Midbrain (tissue), 1 donor: ENCODE measurements at regions not wholly inside any gene's neighbourhood (a gene's known extent, or its start where the extent isn't known, plus 50 kb on each side); places are given as distances from the start of the nearest gene placed in this dataset.

ENCODE experiments used
- DNase-seq: peaks from one replicate; lab custom pipeline; 2025; lab: John Stamatoyannopoulos, UW

GRCh38 chr7:16001477-16001876, 315.0 kb upstream of the MEOX2 start:
- no peak for DNase-seq

DNA sequence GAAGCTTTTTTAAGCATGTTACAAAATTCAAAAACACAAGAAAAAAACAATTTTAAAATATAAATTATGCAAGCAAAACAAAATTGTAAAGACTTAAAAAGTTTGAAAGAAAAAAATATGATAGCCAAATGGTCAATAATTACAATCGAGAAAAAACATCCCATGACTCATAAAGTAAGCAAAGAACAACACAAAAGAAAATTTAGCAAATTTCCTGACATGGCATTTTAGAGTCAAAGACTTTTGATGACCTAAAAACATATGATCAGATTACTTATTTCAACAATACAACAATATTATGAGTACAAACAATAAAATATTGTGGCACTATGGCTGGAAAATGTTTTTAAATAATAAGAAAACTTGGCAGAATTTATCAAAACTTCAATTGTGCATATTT, 312.1 kb upstream of the MEOX2 start:
- DNase-seq, result no peak

GRCh38 chr7:15995027-15995426, 308.5 kb upstream of the MEOX2 start:
- no peak for DNase-seq

DNA sequence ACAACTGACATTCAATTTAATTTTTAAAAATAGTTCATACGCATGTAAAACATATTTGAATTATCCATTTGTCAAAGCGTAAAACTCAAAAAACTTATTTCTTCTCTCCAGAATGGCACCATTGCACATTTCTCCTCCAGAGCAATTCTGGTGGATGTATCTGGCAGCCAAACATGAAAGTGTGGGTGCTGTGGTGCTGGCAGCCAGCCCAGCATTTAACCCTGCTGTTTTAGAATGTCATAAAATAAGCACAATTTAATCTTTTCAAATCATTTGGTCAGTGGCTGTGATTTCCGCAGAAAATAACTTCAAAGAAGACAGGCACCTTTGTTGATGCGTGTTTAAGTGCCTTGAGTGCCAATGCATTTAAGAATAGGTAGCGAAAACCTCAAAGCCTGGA, 302.7 kb upstream of the MEOX2 start:
- DNase-seq, result no peak

DNA sequence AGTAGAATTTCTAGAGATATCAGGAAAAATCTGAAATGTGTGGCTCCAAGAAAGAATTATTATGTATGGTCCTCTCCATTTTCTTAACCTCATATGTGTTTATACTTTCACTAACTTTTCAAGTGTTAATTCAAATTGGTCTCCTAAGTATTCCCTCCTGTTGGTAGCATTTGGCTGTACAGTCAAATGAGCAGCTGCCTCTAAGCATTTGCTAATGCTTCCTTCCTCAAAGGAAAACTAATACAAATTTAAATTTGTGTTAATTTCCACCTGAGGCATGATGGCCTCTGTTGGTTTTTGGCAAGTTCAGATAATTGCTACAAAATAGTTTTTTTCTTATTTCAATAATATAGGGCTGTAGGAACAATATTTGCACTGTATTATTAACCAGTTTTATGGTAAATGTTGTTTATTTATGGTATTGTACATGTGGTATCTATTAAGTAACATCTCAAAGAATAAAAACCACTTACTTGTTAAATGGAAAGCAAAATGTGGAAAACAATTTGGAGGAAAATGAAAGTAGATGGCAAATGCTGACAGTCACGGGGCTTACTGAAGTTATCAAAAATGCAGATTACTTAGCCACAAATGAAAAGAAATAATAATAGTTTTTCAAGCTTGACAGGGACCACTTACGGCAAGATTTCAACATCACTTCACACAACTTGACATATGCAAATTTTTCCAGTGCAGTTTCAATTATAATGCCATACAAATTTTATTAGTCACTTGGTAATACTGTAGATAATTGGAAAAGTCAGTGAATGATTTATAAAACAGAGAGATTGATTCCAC, 299.3 kb upstream of the MEOX2 start:
- DNase-seq, result no peak

DNA sequence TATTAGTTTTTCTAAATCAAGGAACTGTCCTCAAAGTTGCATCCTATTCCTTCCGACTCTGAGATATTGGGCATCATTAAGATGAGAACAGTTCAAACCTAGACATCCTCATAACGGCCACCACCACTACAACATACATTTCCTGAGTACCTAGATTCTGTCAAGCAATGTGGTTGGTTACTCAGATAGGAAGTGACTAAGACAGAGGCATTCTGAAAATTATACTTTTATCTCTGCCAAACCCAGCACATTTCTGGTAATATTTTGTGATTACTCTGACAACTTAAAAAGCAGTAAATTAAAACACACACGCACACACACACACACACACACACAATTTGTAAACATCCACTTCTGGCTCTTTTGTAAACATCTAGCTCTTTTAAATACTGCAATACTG, 291.2 kb upstream of the MEOX2 start:
- no peak for DNase-seq

GRCh38 chr7:15972862-15973275, 286.4 kb upstream of the MEOX2 start:
- DNase-seq, result no peak

GRCh38 chr7:15967551-15967950, 281.1 kb upstream of the MEOX2 start:
- DNase-seq, result no peak

DNA sequence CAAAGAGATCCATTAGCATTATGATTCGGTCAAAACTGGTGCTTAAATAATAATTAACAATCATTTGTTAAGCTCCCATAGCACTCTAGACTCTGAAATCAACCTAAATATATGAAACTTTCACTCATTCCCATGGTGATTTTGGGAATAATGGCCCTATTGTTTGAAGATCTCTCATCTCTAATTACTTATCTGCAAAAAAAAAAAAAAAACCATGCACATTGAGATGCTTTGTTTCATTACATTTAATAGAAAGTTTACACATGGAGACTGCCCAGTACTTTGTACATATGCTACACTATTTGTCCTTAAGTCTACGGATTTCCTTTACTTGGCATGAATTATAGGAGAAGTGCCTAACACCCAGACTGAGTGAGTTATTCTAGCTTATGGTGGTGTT, 280.6 kb upstream of the MEOX2 start:
- no peak for DNase-seq

- no peak for DNase-seq
Measured at GRCh38 chr7:15963206-15963605, 276.7 kb upstream of the MEOX2 start.

GRCh38 chr7:15954671-15955354, 268.3 kb upstream of the MEOX2 start:
- DNase-seq, result no peak

DNA sequence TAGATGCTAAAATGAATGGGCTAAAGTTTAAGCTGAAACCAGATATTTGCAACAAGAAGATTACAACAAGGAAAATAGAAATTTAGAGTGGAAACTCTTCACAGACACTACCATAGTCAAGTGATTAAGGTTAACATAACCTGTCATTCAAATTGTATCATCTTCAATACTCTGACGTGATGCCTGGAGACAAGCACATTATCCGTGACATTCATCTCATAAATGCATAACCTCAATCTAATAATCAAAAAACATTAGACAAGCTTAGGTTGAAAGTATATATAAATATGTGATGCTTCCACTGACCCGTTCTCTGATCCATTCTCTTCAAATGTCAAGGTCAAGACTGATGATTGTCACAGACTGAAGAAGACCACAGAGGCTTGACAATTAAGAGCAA, 263.8 kb upstream of the MEOX2 start:
- DNase-seq, result no peak

- no peak for DNase-seq
Measured at GRCh38 chr7:15947754-15948153, 261.3 kb upstream of the MEOX2 start.

DNA sequence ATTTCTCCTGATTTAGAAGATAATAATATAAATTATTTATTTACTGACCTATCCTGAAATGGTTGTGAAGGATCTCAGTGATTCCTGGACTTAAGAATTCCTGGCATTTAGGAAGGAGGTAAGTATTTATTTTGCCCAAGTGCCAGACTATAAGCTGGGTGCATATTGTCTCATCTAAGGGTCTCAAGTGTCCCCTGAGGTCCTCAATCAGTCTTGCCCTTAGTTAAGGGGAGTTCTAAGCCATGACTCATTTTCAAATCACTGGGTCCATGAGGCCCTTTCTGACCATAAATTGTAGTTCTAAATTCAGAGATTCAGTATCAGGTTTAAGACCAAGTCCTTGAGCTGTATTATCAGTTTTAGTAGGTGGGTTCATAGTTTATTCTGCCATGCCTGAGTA, 251.6 kb upstream of the MEOX2 start:
- DNase-seq, result no peak

DNA sequence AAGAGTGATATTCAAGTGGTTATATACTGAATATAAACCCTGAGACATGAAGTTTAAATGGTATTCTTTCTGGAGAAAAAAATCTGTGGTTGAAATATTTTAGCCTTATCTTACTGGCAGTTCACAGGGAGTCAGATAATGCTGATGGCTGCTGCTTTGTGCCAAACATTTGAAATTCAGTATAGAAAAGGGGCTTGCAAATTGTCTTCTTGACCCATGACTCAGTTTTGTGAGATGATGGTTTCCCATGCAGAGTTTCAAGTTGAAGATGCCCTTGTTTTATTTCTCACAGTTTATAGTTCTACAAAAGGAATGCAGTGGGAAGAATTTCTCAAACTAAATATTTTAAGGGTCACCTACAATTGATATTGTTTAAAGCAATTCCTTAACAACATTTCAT, 251.1 kb upstream of the MEOX2 start:
- no peak for DNase-seq

DNA sequence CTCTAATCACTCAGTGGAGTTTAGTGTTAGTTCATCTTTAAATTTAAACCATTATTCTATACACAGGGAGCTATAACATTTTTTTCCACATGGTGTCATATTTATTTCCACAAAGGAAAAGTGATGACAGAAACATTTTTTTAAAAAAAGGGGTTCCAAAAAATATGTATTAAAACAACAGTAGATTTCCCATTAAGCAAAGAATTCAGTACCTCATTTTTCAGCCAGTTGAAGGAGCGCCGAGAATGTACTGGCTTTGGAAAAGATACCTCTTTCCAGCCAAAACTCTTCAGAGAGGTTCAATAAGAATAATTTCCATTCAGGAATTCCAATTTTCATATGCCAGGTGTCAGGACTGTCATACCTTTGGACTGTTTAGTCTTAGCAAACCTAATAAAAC, 250.5 kb upstream of the MEOX2 start:
- DNase-seq, result no peak

DNA sequence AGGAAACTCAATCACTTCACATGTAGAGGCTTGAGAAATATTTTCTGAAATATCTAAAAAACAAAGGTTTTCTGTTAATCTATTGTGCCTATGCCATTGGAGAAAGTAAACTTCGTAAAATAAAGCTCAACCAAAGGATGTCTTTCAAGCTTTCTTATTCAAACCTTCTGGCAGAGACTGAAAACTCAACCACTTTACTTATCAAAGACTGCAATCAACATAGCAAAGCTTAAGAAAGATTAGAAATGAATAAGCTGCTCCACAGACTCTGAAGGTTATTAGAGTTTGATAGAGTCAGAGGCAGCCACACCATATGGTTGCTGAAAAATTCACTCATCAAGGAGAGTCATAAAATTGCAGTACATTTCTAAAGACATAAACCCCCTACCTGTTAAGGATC, 245.8 kb upstream of the MEOX2 start:
- no peak for DNase-seq

DNA sequence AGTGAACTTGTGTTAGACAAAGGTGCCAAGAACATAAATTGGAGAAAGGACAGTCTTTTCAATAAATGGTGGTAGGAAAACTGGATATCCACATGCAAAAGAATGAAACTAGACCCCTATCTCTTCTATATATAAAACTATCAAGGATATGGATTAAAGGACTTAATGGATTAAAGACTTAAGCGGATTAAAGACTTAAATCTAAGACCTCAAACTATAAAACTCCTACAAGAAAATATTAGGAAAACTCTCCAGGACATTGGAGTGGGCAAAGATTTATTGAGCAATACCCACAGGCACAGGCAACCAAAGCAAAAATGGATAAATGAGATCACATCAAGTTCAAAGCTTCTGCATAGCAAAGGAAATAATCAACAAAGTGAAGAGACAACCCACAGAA, 242.9 kb upstream of the MEOX2 start:
- no peak for DNase-seq

DNA sequence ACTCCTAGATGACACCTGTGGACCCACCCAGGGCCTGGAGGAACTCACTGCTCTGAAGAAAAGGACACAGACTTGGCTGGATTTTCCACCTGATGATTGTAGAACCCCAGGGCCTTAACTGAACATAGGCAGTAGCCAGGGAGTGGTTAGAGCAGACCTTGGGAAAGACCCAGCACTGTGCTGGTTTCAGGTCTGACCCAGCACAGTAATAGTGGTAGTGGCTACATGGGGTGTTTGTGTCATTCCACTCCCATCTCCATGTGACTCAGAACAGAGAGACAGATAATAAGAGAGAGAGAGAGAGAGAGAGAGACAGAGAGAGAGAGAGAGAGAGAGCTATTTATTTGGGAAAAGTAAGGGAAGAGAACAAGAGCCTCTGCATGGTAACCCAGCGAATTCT, 239.1 kb upstream of the MEOX2 start:
- no peak for DNase-seq

DNA sequence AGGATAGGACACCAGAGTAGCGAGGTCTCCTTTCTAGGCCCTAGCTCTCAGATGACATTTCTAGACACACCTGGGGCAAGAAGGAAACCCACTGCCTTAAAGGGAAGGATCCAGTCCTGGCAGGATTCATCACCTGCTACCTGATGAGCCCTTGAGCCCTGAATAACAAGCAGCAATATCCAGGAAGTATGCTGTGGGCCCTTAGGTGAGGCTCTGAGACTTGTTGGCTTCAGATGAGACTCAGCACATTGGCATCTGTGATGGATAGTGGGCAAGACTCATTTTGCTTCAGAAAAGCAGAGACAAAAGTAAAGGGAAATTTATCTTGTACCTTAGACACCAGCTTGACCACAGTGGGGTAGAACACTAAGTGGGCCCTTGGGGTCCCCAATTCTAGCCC, 238.4 kb upstream of the MEOX2 start:
- no peak for DNase-seq

DNA sequence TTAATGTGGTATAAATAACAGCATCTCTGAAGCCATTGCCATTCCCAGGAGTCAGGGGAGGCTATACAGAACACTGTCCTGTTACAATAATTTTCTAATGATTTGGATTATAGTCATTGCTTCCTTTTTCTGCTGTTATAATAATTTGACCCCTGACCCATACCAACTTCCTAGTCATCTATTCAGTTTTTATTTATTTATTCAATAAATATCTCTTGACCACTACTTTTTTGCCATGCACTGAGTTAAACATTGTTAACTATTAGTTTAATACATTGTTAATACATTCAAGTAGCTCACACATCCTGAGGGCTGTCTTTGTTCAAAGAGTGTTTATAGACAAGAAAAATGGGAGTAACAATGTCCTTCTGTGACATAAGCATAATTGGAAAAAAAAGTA, 235.5 kb upstream of the MEOX2 start:
- DNase-seq, result no peak

GRCh38 chr7:15921576-15921975, 235.1 kb upstream of the MEOX2 start:
- DNase-seq, result no peak

DNA sequence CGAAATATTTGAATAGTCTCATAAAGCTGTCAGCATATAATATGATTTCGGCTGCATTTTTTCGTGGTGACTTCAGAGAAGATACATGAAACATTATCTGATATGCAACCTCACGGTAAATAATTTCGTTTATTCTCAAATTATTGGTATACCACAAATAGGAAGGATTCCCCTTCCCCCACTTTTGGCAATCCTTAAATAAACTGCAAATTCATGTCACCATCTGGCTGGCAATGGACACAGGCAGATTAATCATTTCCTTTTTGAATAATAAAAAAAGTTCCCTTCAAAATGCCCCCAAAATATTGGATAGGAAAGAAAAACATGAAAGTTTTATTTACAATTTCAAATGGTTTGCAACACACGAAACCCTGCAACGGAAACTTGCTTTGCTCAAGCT, 234.5 kb upstream of the MEOX2 start:
- no peak for DNase-seq
